Tibial nerve (tissue), 4 donors: ENCODE measurements at regions not wholly inside any gene's neighbourhood (a gene's known extent, or its start where the extent isn't known, plus 50 kb on each side); places are given as distances from the start of the nearest gene placed in this dataset.

Source experiments
- DNase-seq, 2 donors: peaks; one replicate each; pipeline ENCODE4 v3.0.0-alpha.2; 2019; ENCODE audit warnings: low spot score in 2 of 2
- H3K27ac ChIP-seq, 4 donors: fragments of 200-600 bp; sonication (generic) in 3 of 4; one replicate each; pipeline ENCODE4 v1.5.1; 2017 to 2019; ENCODE audit warnings: mild to moderate bottlenecking in 1 of 4
- H3K27me3 ChIP-seq, 2 donors: fragments of 200-600 bp; sonication (generic) in 1 of 2; one replicate each; pipeline versions ENCODE4 v1.5.1 to v1.6.0; 2017 to 2019
- H3K36me3 ChIP-seq, 3 donors: fragments of 200-600 bp; sonication (generic); one replicate each; pipeline ENCODE4 v1.5.1; 2018 to 2019
- H3K4me1 ChIP-seq, 4 donors: fragments of 200-600 bp; sonication (generic) in 3 of 4; one replicate each; pipeline ENCODE4 v1.5.1; 2017 to 2019
- H3K4me3 ChIP-seq, 4 donors: fragments of 200-600 bp; sonication (generic) in 3 of 4; one replicate each; pipeline ENCODE4 v1.5.1; 2017 to 2019; ENCODE audit warnings: mild to moderate bottlenecking in 1 of 4, moderate library complexity in 1 of 4
- H3K9me3 ChIP-seq, 4 donors: fragments of 200-600 bp; sonication (generic) in 3 of 4; one replicate each; pipeline ENCODE4 v1.5.1; 2017 to 2019
- EP300 ChIP-seq, 2 donors: sonication (generic); formaldehyde crosslinking; IDR thresholded peaks; one replicate each; pipeline ENCODE4 v1.6.1; 2017; ENCODE audit warnings: antibody characterized with exemption in 2 of 2, mild to moderate bottlenecking in 1 of 2
- POLR2A ChIP-seq, 2 donors: fragments of 450-650 bp; IDR thresholded peaks; one replicate each; pipeline ENCODE4 v1.6.1; 2017; ENCODE audit warnings: antibody characterized with exemption in 2 of 2, mild to moderate bottlenecking in 2 of 2, moderate library complexity in 2 of 2
- WGBS, 2 donors: methylation state at CpG; one replicate each; pipeline ENCODE4 v1.1.5; 2018; 5-methylcytosine and 5-hydroxymethylcytosine counted together
- TF ChIP-seq, protein P1 (sequence below), 5 experiments: fragments of 200-600 bp in 3 of 5; fragments of 450-650 bp in 2 of 5; sonication (generic) in 3 of 5; IDR thresholded peaks; one replicate each; pipeline ENCODE4 v1.5.1; 2016 to 2019; ENCODE audit warnings: antibody characterized with exemption in 5 of 5, mild to moderate bottlenecking in 3 of 5, moderate library complexity in 2 of 5

DNA sequence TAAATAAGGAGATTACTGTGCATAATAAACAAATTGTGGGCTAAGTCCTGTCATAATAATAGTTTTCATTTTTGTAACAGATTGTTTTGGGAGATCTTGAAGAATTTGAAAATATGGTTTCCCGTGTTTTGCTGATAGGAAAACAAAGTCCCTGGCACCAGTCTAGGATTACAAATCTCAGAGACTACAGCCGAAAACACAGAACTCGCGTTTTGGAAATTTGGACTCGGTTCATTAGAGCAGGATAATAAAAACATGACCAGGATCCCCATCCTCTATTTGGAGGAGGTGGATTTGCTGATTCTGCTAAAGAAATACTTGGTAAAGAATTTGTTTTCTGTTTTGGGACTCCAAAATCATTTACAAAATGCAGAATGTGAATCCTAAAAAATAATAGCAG, 1194.4 kb downstream of the DTWD2 start:
- DNase-seq = no peak
- Histone ChIP-seq H3K4me3 (no peak overlapping the region), H3K9me3 (no peaks in the 10 kb centered on the region), H3K4me1 (no peaks in the 10 kb centered on the region), H3K27ac (no peak overlapping the region), H3K27me3 (no peaks in the 10 kb centered on the region), H3K36me3 (no peaks in the 10 kb centered on the region)
- TF ChIP-seq POLR2A (IDR thresholded peaks at IDR 0.05) (no peak), EP300 (IDR thresholded peaks at IDR 0.05) (no peak)
- TF ChIP-seq, protein P1, sequence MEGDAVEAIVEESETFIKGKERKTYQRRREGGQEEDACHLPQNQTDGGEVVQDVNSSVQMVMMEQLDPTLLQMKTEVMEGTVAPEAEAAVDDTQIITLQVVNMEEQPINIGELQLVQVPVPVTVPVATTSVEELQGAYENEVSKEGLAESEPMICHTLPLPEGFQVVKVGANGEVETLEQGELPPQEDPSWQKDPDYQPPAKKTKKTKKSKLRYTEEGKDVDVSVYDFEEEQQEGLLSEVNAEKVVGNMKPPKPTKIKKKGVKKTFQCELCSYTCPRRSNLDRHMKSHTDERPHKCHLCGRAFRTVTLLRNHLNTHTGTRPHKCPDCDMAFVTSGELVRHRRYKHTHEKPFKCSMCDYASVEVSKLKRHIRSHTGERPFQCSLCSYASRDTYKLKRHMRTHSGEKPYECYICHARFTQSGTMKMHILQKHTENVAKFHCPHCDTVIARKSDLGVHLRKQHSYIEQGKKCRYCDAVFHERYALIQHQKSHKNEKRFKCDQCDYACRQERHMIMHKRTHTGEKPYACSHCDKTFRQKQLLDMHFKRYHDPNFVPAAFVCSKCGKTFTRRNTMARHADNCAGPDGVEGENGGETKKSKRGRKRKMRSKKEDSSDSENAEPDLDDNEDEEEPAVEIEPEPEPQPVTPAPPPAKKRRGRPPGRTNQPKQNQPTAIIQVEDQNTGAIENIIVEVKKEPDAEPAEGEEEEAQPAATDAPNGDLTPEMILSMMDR (IDR thresholded peaks at IDR 0.05) = no peak
- 43 to 44% methylated on average over 5 of the region's 5 CpGs for WGBS, 2 donors

- no peaks in the 10 kb centered on the region for H3K9me3 ChIP-seq
- H3K4me3 ChIP-seq = no peak overlapping the region
- no peaks in the 10 kb centered on the region for H3K36me3 ChIP-seq
- no peak for TF ChIP-seq POLR2A (IDR thresholded peaks at IDR 0.05)
- TF ChIP-seq, protein P1 (IDR thresholded peaks at IDR 0.05) = no peak
- TF ChIP-seq EP300 (IDR thresholded peaks at IDR 0.05) = no peak
- no peak for DNase-seq
- H3K27ac ChIP-seq = no peak overlapping the region
- 42 to 47% methylated on average over 1 of the region's 1 CpG for WGBS, 2 donors
- H3K27me3 ChIP-seq = no peaks in the 10 kb centered on the region
- H3K4me1 ChIP-seq = no peaks in the 10 kb centered on the region
Measured at GRCh38 chr5:117792476-117792875, 1195.9 kb downstream of the DTWD2 start.

DNA sequence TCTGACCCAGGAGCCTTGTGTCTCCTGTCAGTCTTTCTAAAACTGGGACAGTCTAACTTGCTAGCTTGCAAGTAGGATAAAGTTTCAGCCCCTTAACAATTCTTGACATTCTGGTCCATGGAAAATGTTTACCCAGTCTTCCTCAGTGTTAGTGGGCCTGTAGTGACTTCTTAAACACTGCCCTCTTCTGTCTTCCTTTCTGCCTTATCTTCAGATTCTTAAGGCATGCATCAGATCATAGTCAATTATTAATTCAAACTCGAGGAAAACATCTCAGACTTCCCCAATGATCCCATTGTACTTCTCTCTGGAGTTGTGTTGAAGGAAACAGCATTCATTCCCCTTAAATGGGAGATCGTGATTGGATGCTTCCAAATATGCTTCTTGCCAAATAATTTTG, 1199.8 kb downstream of the DTWD2 start:
- Histone ChIP-seq H3K27ac (no peak overlapping the region), H3K4me1 (no peaks in the 10 kb centered on the region), H3K4me3 (no peak overlapping the region), H3K36me3 (no peaks in the 10 kb centered on the region), H3K27me3 (no peaks in the 10 kb centered on the region), H3K9me3 (no peaks in the 10 kb centered on the region)
- TF ChIP-seq EP300 (IDR thresholded peaks at IDR 0.05) (no peak), POLR2A (IDR thresholded peaks at IDR 0.05) (no peak)
- TF ChIP-seq, protein P1 (IDR thresholded peaks at IDR 0.05) = no peak
- DNase-seq = no peak
- WGBS, 2 donors = 18 to 19% methylated on average over 2 of the region's 2 CpGs

DNA sequence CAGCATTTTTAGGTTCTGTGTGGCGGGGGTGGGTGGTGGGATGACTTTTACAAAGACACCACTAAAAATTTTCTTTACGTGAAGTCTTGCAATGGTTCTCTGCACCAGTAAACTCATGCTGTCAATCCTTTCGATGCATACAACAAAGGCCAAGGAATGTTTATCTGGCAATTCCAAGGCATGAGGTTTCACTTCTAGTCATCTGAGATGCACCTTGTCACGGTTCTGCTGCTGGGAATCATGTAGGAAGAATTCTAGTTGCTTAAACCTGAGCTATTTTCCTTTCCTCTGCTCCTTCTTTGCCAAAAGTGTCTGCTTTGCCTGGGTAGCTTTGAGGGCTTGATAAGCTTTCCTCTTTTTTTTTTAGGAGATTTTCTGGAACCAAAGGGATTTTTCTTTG, 1204.5 kb upstream of the SEMA6A start:
- no peak for DNase-seq
- no peak overlapping the region for H3K4me3 ChIP-seq
- no peaks in the 10 kb centered on the region for H3K27me3 ChIP-seq
- peaks cover 0 to 18% (median 2%) of the 10 kb centered on the region in 4 donors for H3K9me3 ChIP-seq
- H3K36me3 ChIP-seq = no peaks in the 10 kb centered on the region
- no peaks in the 10 kb centered on the region for H3K4me1 ChIP-seq
- no peak overlapping the region for H3K27ac ChIP-seq
- TF ChIP-seq EP300 (IDR thresholded peaks at IDR 0.05) (no peak), POLR2A (IDR thresholded peaks at IDR 0.05) (no peak)
- TF ChIP-seq, protein P1 (IDR thresholded peaks at IDR 0.05) = no peak
- WGBS, 2 donors = 91 to 97% methylated on average over 4 of the region's 4 CpGs

DNA sequence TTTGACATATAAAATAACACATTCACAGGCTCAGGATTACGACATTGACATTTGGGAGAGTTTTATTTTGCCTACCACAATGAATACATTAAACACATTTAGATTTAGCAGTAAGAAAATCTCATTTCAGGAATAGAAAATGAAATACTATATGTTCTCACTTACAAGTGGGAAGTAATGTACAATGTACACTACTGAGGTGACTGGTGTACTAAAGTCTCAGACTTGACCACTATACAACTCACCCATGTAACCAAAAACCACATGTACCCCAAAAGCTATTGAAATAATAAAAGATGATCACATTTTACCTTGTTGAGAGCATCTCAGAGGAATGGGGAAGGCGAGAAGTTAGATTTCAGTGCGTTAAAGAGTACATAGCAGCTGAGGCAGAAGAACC, 1202.4 kb upstream of the SEMA6A start:
- no peaks in the 10 kb centered on the region for H3K36me3 ChIP-seq

More for the DNA sequence above, 1202.4 kb upstream of the SEMA6A start:
- Histone ChIP-seq H3K4me1 (no peaks in the 10 kb centered on the region), H3K9me3 (peaks cover 0 to 29% (median 2%) of the 10 kb centered on the region in 4 donors), H3K27ac (no peak overlapping the region), H3K4me3 (no peak overlapping the region), H3K27me3 (no peaks in the 10 kb centered on the region)
- TF ChIP-seq POLR2A (IDR thresholded peaks at IDR 0.05) = no peak
- TF ChIP-seq, protein P1 (IDR thresholded peaks at IDR 0.05) = no peak
- no peak for TF ChIP-seq EP300 (IDR thresholded peaks at IDR 0.05)
- 90 to 96% methylated on average over 3 of the region's 3 CpGs for WGBS, 2 donors
- no peak for DNase-seq
